H9 (cell line): ENCODE measurements at regions not wholly inside any gene's neighbourhood (a gene's known extent, or its start where the extent isn't known, plus 50 kb on each side); places are given as distances from the start of the nearest gene placed in this dataset.

Experiments used
- DNase-seq: peaks from one replicate; pipeline ENCODE4 v3.0.0-alpha.2; 2017
- H2AFZ ChIP-seq: one replicate; pipeline ENCODE4 v1.6.1; 2013; ENCODE audit warnings: mild to moderate bottlenecking, low read length, control low read depth, moderate library complexity
- H2AK5ac ChIP-seq: 2 replicates; pipeline ENCODE4 v1.6.1; 2013; ENCODE audit warnings: low read length, control low read depth, mixed read lengths; ENCODE audit not compliant: insufficient read length
- H2BK120ac ChIP-seq: one replicate; pipeline ENCODE4 v1.6.1; 2013; ENCODE audit warnings: low read depth, mild to moderate bottlenecking, low read length, control low read depth, inconsistent platforms; ENCODE audit not compliant: poor library complexity, severe bottlenecking
- H2BK12ac ChIP-seq: 2 replicates; pipeline ENCODE4 v1.6.1; 2013; ENCODE audit warnings: low read length, control low read depth, mixed read lengths, low read depth; ENCODE audit not compliant: insufficient read length
- H2BK15ac ChIP-seq: 2 replicates; pipeline ENCODE4 v1.6.1; 2013; ENCODE audit warnings: low read depth, low read length, control low read depth
- H2BK20ac ChIP-seq: one replicate; pipeline ENCODE4 v1.6.1; 2013; ENCODE audit warnings: low read depth, mild to moderate bottlenecking, low read length, control low read depth, inconsistent platforms; ENCODE audit not compliant: poor library complexity, severe bottlenecking
- H2BK5ac ChIP-seq: 2 replicates; pipeline ENCODE4 v1.6.1; 2013; ENCODE audit warnings: low read length, control low read depth, mixed read lengths; ENCODE audit not compliant: insufficient read length
- H3K14ac ChIP-seq: 2 replicates; pipeline ENCODE4 v1.6.1; 2013; ENCODE audit warnings: low read length, control low read depth; ENCODE audit not compliant: insufficient read depth
- H3K18ac ChIP-seq: 2 replicates; pipeline ENCODE4 v1.6.1; 2013; ENCODE audit warnings: low read depth, mild to moderate bottlenecking, mixed read lengths, low read length, control low read depth; ENCODE audit not compliant: insufficient read length
- H3K23ac ChIP-seq: 2 replicates; pipeline ENCODE4 v1.6.1; 2013; ENCODE audit warnings: low read length, control low read depth, mixed read lengths, low read depth; ENCODE audit not compliant: insufficient read length
- H3K23me2 ChIP-seq: 2 replicates; pipeline ENCODE4 v1.6.1; 2013; ENCODE audit warnings: low read depth, mild to moderate bottlenecking, mixed read lengths, low read length, control low read depth; ENCODE audit not compliant: insufficient read length, poor library complexity, severe bottlenecking
- H3K27ac ChIP-seq: 2 replicates; pipeline ENCODE4 v1.5.1; 2013; ENCODE audit warnings: low read length, control low read depth, mixed read lengths, low read depth; ENCODE audit not compliant: insufficient read length
- H3K27me3 ChIP-seq: 2 replicates; pipeline ENCODE4 v1.6.1; 2013; ENCODE audit warnings: low read length, control low read depth, inconsistent platforms; ENCODE audit not compliant: insufficient read depth
- H3K4ac ChIP-seq: 2 replicates; pipeline ENCODE4 v1.6.1; 2013; ENCODE audit warnings: low read depth, mild to moderate bottlenecking, control low read depth, inconsistent platforms, low read length, moderate library complexity
- H3K4me1 ChIP-seq: 2 replicates; pipeline ENCODE4 v1.6.1; 2013; ENCODE audit warnings: low read length, control low read depth, inconsistent platforms; ENCODE audit not compliant: insufficient read depth
- H3K4me2 ChIP-seq: 2 replicates; pipeline ENCODE4 v1.6.1; 2013; ENCODE audit warnings: low read length, control low read depth, mixed read lengths; ENCODE audit not compliant: insufficient read length, insufficient read depth
- H3K56ac ChIP-seq: 2 replicates; pipeline ENCODE4 v1.6.1; 2013; ENCODE audit warnings: low read depth, mild to moderate bottlenecking, mixed read lengths, low read length, control low read depth; ENCODE audit not compliant: insufficient read length
- H3K79me1 ChIP-seq: 2 replicates; pipeline ENCODE4 v1.6.1; 2013; ENCODE audit warnings: low read depth, mild to moderate bottlenecking, moderate library complexity, low read length, control low read depth, inconsistent platforms; ENCODE audit not compliant: insufficient read depth, poor library complexity, severe bottlenecking
- H3K79me2 ChIP-seq: 2 replicates; pipeline ENCODE4 v1.6.1; 2013; ENCODE audit warnings: low read length, control low read depth, inconsistent platforms; ENCODE audit not compliant: insufficient read depth
- H3K9ac ChIP-seq: 2 replicates; pipeline ENCODE4 v1.6.1; 2013; ENCODE audit warnings: low read length, control low read depth, mixed read lengths; ENCODE audit not compliant: insufficient read length; ENCODE audit errors: extremely low read depth
- H3K9me3 ChIP-seq: one replicate; pipeline ENCODE4 v1.6.1; 2013; ENCODE audit warnings: low read depth, low read length, inconsistent platforms; ENCODE audit not compliant: control insufficient read depth
- H3T11ph ChIP-seq: one replicate; pipeline ENCODE4 v1.6.1; 2013; ENCODE audit warnings: mild to moderate bottlenecking, low read length, control low read depth, inconsistent platforms
- H4K20me1 ChIP-seq: one replicate; pipeline ENCODE4 v1.6.1; 2013; ENCODE audit not compliant: control insufficient read depth, insufficient read length, insufficient read depth
- H4K5ac ChIP-seq: 2 replicates; pipeline ENCODE4 v1.6.1; 2013; ENCODE audit warnings: low read depth, mild to moderate bottlenecking, mixed read lengths, low read length, control low read depth; ENCODE audit not compliant: insufficient read length
- H4K8ac ChIP-seq: replicated peaks from 2 replicates; pipeline ENCODE4 v1.6.1; 2013; ENCODE audit warnings: low read length, control low read depth, mixed read lengths, low read depth; ENCODE audit not compliant: insufficient read length
- H4K91ac ChIP-seq: 2 replicates; pipeline ENCODE4 v1.6.1; 2013; ENCODE audit warnings: low read depth, mild to moderate bottlenecking, moderate library complexity, mixed read lengths, low read length, control low read depth; ENCODE audit not compliant: insufficient read length
- H3K27ac Mint-ChIP-seq, 3 experiments: 2 replicates in 2 of 3; 3 replicates in 1 of 3; pipeline ENCODE4 v1.8.0; 2020 to 2021; ENCODE audit warnings: mixed read lengths in 3 of 3, mild to moderate bottlenecking in 1 of 3, moderate library complexity in 1 of 3
- H3K27me3 Mint-ChIP-seq: 2 replicates; pipeline ENCODE4 v1.8.0; 2021; ENCODE audit warnings: low read depth, mild to moderate bottlenecking, moderate library complexity, mixed read lengths
- H3K36me3 Mint-ChIP-seq, 3 experiments: 2 replicates in 2 of 3; 3 replicates in 1 of 3; pipeline ENCODE4 v1.8.0; 2020 to 2021; ENCODE audit warnings: low read depth in 3 of 3, mixed read lengths in 3 of 3; ENCODE audit not compliant: insufficient read depth in 1 of 3
- H3K4me1 Mint-ChIP-seq, 2 experiments: 2 replicates each; pipeline ENCODE4 v1.8.0; 2020; ENCODE audit warnings: mixed read lengths in 2 of 2
- H3K4me3 Mint-ChIP-seq, 2 experiments: 2 replicates in 1 of 2; 3 replicates in 1 of 2; pipeline ENCODE4 v1.8.0; 2020 to 2021; ENCODE audit warnings: mild to moderate bottlenecking in 2 of 2, mixed read lengths in 2 of 2, moderate library complexity in 1 of 2
- H3K9me3 Mint-ChIP-seq, 2 experiments: 2 replicates in 1 of 2; 3 replicates in 1 of 2; pipeline ENCODE4 v1.8.0; 2020; ENCODE audit warnings: mild to moderate bottlenecking in 2 of 2, mixed read lengths in 2 of 2, moderate library complexity in 1 of 2
- CTCF ChIP-seq: fragments of 200-600 bp; sonication (generic); conservative IDR thresholded peaks from 3 replicates; pipeline ENCODE4 v1.8.0; 2021; ENCODE audit warnings: antibody characterized with exemption, mild to moderate bottlenecking
- WGBS: extraction: QIAGEN DNeasy Blood & Tissue Kit; methylation state at CpG from one replicate; pipeline ENCODE4 v1.1.7; 2013; ENCODE audit warnings: missing lambda C conversion rate, low lambda C conversion rate, mixed read lengths; ENCODE audit not compliant: insufficient read length; ENCODE audit errors: extremely low coverage; 5-methylcytosine and 5-hydroxymethylcytosine counted together

DNA sequence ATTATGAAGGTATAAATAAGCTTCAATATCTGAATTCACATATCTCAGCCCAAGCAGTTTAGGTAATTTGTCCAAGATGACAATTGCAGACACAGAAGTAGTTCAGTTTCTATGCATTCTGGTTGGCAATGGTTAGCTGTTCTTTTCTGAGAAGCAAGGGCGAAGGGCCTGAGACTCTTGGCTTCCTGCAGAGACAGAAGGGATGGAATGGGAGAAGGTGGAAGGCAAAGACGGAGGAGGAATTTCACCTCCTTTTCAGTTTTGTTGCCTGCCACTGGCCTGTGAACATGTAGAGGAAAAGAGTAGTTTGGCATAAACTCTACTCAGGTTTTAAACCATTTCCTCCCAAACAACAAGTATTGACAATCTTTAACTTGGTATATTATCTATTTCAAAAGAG, 180.7 kb upstream of the HS3ST5 start:
- Mint-ChIP-seq H3K4me3 (no peak overlapping the region), H3K36me3 (no peaks in the 10 kb centered on the region), H3K27ac (no peak overlapping the region), H3K4me1 (peaks cover 16 to 20% of the 10 kb centered on the region in 2 experiments), H3K9me3 (no peaks in the 10 kb centered on the region), H3K27me3 (no peaks in the 10 kb centered on the region)
- Histone ChIP-seq H2AFZ (no peak overlapping the region), H3K23me2 (no peaks in the 10 kb centered on the region), H4K91ac (no peak overlapping the region), H3K79me1 (no peaks in the 10 kb centered on the region), H3K18ac (no peak overlapping the region), H3K23ac (no peak overlapping the region), H2BK5ac (no peak overlapping the region), H3K27ac (no peak overlapping the region), H3K4me2 (peak overlapping the region; percentile 8), H3K27me3 (no peaks in the 10 kb centered on the region), H4K5ac (no peak overlapping the region), H3T11ph (no peak overlapping the region), H3K14ac (no peak overlapping the region), H4K8ac (no peak overlapping the region), H3K79me2 (no peaks in the 10 kb centered on the region), H3K9me3 (no peaks in the 10 kb centered on the region), H2BK12ac (no peak overlapping the region), H2BK15ac (no peak overlapping the region), H2AK5ac (no peak overlapping the region), H3K4me1 (peaks cover 3% of the 10 kb centered on the region; the same call in 1 of the 2 replicates), H2BK120ac (no peak overlapping the region), H4K20me1 (no peaks in the 10 kb centered on the region), H2BK20ac (no peak overlapping the region), H3K9ac (no peak overlapping the region), H3K56ac (no peak overlapping the region), H3K4ac (no peak overlapping the region)
- DNase-seq, result no peak
- WGBS, result no CpG with 5 or more reads among the region's 2 CpGs
- no peak for TF ChIP-seq CTCF
